BE2C (cell line): ENCODE measurements at regions not wholly inside any gene's neighbourhood (a gene's known extent, or its start where the extent isn't known, plus 50 kb on each side); places are given as distances from the start of the nearest gene placed in this dataset.
"Not testable (repeated sequence)": the region's sequence is repeated elsewhere in the genome, so short reads cannot be mapped to it uniquely, and the experiment has no call there.

Experiments
- DNase-seq: peaks from one replicate; pipeline ENCODE4 v3.0.0-alpha.2; 2020
- H3K27me3 ChIP-seq: fragments of 250-450 bp; sonication (Bioruptor Pico); 2 replicates; pipeline ENCODE4 v1.5.1; 2020; ENCODE audit warnings: mild to moderate bottlenecking
- H3K36me3 ChIP-seq: fragments of 250-450 bp; sonication (Bioruptor Pico); 2 replicates; pipeline ENCODE4 v1.5.1; 2020; ENCODE audit warnings: mild to moderate bottlenecking
- H3K4me1 ChIP-seq: fragments of 250-450 bp; sonication (Bioruptor Pico); 2 replicates; pipeline ENCODE4 v1.5.1; 2020
- H3K4me3 ChIP-seq: 2 replicates; pipeline ENCODE4 v1.5.1; 2011; ENCODE audit warnings: low read depth, low read length
- H3K9me3 ChIP-seq: fragments of 250-450 bp; sonication (Bioruptor Pico); 2 replicates; pipeline ENCODE4 v1.5.1; 2020
- CTCF ChIP-seq: IDR thresholded peaks from 2 replicates; pipeline ENCODE4 v1.5.1; 2012; ENCODE audit warnings: mild to moderate bottlenecking, low read depth, low read length

- H3K27me3 ChIP-seq = no peaks in the 10 kb centered on the region
- no peak for DNase-seq
- TF ChIP-seq CTCF = no peak
- H3K36me3 ChIP-seq = no peaks in the 10 kb centered on the region
- no peak overlapping the region for H3K4me3 ChIP-seq
- no peaks in the 10 kb centered on the region for H3K4me1 ChIP-seq
- H3K9me3 ChIP-seq = no peaks in the 10 kb centered on the region
These were observed 175.0 kb upstream of the FBXO11 start for GRCh38 chr2:48081317-48081628.

GRCh38 chr2:48085888-48086287 is 179.6 kb upstream of the FBXO11 start:
- Histone ChIP-seq H3K4me3 (no peak overlapping the region), H3K9me3 (no peaks in the 10 kb centered on the region), H3K36me3 (no peaks in the 10 kb centered on the region), H3K4me1 (no peaks in the 10 kb centered on the region), H3K27me3 (no peaks in the 10 kb centered on the region)
- TF ChIP-seq CTCF = no peak
- DNase-seq = no peak

- Histone ChIP-seq H3K9me3 (no peaks in the 10 kb centered on the region), H3K4me1 (no peaks in the 10 kb centered on the region), H3K4me3 (no peak overlapping the region), H3K36me3 (no peaks in the 10 kb centered on the region), H3K27me3 (no peaks in the 10 kb centered on the region)
- no peak for DNase-seq
- TF ChIP-seq CTCF = no peak
These were observed 182.7 kb upstream of the FBXO11 start for GRCh38 chr2:48088994-48089393.

- TF ChIP-seq CTCF = no peak
- no peak for DNase-seq
- no peaks in the 10 kb centered on the region for H3K9me3 ChIP-seq
- no peaks in the 10 kb centered on the region for H3K36me3 ChIP-seq
- H3K4me3 ChIP-seq = no peak overlapping the region
- no peaks in the 10 kb centered on the region for H3K27me3 ChIP-seq
- no peaks in the 10 kb centered on the region for H3K4me1 ChIP-seq
These were observed 183.3 kb upstream of the FBXO11 start for GRCh38 chr2:48089644-48090043.

GRCh38 chr2:48092846-48093803 is 186.8 kb upstream of the FBXO11 start:
- no peak for TF ChIP-seq CTCF
- no peaks in the 10 kb centered on the region for H3K27me3 ChIP-seq
- H3K36me3 ChIP-seq = no peaks in the 10 kb centered on the region
- H3K4me3 ChIP-seq = no peak overlapping the region
- H3K9me3 ChIP-seq = no peaks in the 10 kb centered on the region
- no peaks in the 10 kb centered on the region for H3K4me1 ChIP-seq
- DNase-seq = no peak

- H3K9me3 ChIP-seq, H3K4me1 ChIP-seq, DNase-seq, H3K4me3 ChIP-seq, H3K36me3 ChIP-seq, H3K27me3 ChIP-seq: not testable (repeated sequence)
These were observed 190.5 kb upstream of the FBXO11 start for GRCh38 chr2:48096765-48097164.

GRCh38 chr2:48098539-48098938 is 192.2 kb upstream of the FBXO11 start:
- Histone ChIP-seq H3K27me3 (no peaks in the 10 kb centered on the region), H3K4me3 (no peak overlapping the region), H3K9me3 (no peaks in the 10 kb centered on the region), H3K36me3 (no peaks in the 10 kb centered on the region), H3K4me1 (no peaks in the 10 kb centered on the region)
- no peak for DNase-seq
- TF ChIP-seq CTCF = no peak
